CD8-positive, alpha-beta memory T cell (primary cell): ENCODE measurements at regions not wholly inside any gene's neighbourhood (a gene's known extent, or its start where the extent isn't known, plus 50 kb on each side); places are given as distances from the start of the nearest gene placed in this dataset.
"Not testable (repeated sequence)": the region's sequence is repeated elsewhere in the genome, so short reads cannot be mapped to it uniquely, and the experiment has no call there.

Experiments
- CTCF ChIA-PET: fragments of 350-600 bp; sonication (Branson Sonifier 250); formaldehyde crosslinking; loops from one replicate; lab custom pipeline; 2021; ENCODE audit warnings: antibody characterized with exemption; lab: Charles Lee
- POLR2A ChIA-PET: fragments of 350-600 bp; sonication (Branson Sonifier 250); formaldehyde crosslinking; loops from one replicate; lab custom pipeline; 2021; ENCODE audit warnings: antibody characterized with exemption; lab: Charles Lee
- DNase-seq, 5 donors: peaks; one replicate each; pipeline versions ENCODE4 v3.0.0 to v3.0.0-alpha.2; 2020 to 2022; ENCODE audit warnings: mixed read lengths in 1 of 5
- H3K27ac ChIP-seq: one replicate; pipeline ENCODE4 v1.7.0; 2013; ENCODE audit warnings: low read depth, mild to moderate bottlenecking, low read length, moderate library complexity
- H3K27me3 ChIP-seq: 2 replicates; pipeline ENCODE4 v1.7.0; 2013; ENCODE audit warnings: low read length, mild to moderate bottlenecking; ENCODE audit not compliant: insufficient read depth, poor library complexity, severe bottlenecking
- H3K36me3 ChIP-seq: 2 replicates; pipeline ENCODE4 v1.7.0; 2013; ENCODE audit warnings: mild to moderate bottlenecking, low read length, moderate library complexity; ENCODE audit not compliant: insufficient read depth
- H3K4me1 ChIP-seq: 2 replicates; pipeline ENCODE4 v1.7.0; 2013; ENCODE audit warnings: mild to moderate bottlenecking, low read length, moderate library complexity; ENCODE audit not compliant: insufficient read depth
- H3K4me3 ChIP-seq: 2 replicates; pipeline ENCODE4 v1.7.0; 2013; ENCODE audit warnings: mild to moderate bottlenecking, low read length
- H3K9me3 ChIP-seq: 2 replicates; pipeline ENCODE4 v1.7.0; 2013; ENCODE audit warnings: mild to moderate bottlenecking, low read length
- H3K27ac Mint-ChIP-seq, 8 donors: one replicate each; pipeline ENCODE4 v1.8.0; 2020 to 2021; ENCODE audit warnings: mixed read lengths in 8 of 8, mild to moderate bottlenecking in 6 of 8, inconsistent platforms in 3 of 8, moderate library complexity in 3 of 8
- H3K27me3 Mint-ChIP-seq, 2 donors: one replicate each; pipeline ENCODE4 v1.8.0; 2020 to 2021; ENCODE audit warnings: mixed read lengths in 2 of 2, mild to moderate bottlenecking in 1 of 2, moderate library complexity in 1 of 2
- H3K36me3 Mint-ChIP-seq, 3 donors: one replicate each; pipeline ENCODE4 v1.8.0; 2020 to 2021; ENCODE audit warnings: mixed read lengths in 3 of 3, inconsistent platforms in 1 of 3, mild to moderate bottlenecking in 1 of 3
- H3K4me1 Mint-ChIP-seq, 3 donors: one replicate each; pipeline ENCODE4 v1.8.0; 2020 to 2021; ENCODE audit warnings: mixed read lengths in 3 of 3, inconsistent platforms in 1 of 3, mild to moderate bottlenecking in 1 of 3
- H3K4me3 Mint-ChIP-seq, 7 donors: one replicate each; pipeline ENCODE4 v1.8.0; 2020 to 2021; ENCODE audit warnings: mixed read lengths in 7 of 7, mild to moderate bottlenecking in 6 of 7, moderate library complexity in 4 of 7, inconsistent platforms in 2 of 7
- H3K9me3 Mint-ChIP-seq, 5 donors: one replicate each; pipeline ENCODE4 v1.8.0; 2020 to 2022; ENCODE audit warnings: mixed read lengths in 5 of 5, mild to moderate bottlenecking in 3 of 5, moderate library complexity in 2 of 5, inconsistent platforms in 1 of 5

- Histone ChIP-seq H3K4me3 (no peak overlapping the region), H3K9me3 (no peaks in the 10 kb centered on the region), H3K27ac (no peak overlapping the region), H3K27me3 (no peaks in the 10 kb centered on the region), H3K36me3 (no peaks in the 10 kb centered on the region), H3K4me1 (no peaks in the 10 kb centered on the region)
- POLR2A ChIA-PET: no interaction called here
- H3K27ac Mint-ChIP-seq: no peak overlapping the region
- H3K4me1 Mint-ChIP-seq: no peaks in the 10 kb centered on the region
- H3K27me3 Mint-ChIP-seq: peaks cover 0 to 12% of the 10 kb centered on the region in 2 donors
- CTCF ChIA-PET: no interaction called here
- no peak overlapping the region for H3K4me3 Mint-ChIP-seq
- no peak for DNase-seq
- H3K36me3 Mint-ChIP-seq: no peaks in the 10 kb centered on the region
- H3K9me3 Mint-ChIP-seq: no peaks in the 10 kb centered on the region
Observed at GRCh38 chr13:44668688-44669087, 92.6 kb upstream of the TSC22D1 start.

GRCh38 chr13:44667943-44668342, 91.8 kb upstream of the TSC22D1 start:
- POLR2A ChIA-PET: no interaction called here
- Histone ChIP-seq H3K4me3 (no peak overlapping the region), H3K27ac (no peak overlapping the region), H3K27me3 (no peaks in the 10 kb centered on the region), H3K9me3 (no peaks in the 10 kb centered on the region), H3K36me3 (no peaks in the 10 kb centered on the region), H3K4me1 (no peaks in the 10 kb centered on the region)
- no peak overlapping the region for H3K4me3 Mint-ChIP-seq
- DNase-seq: no peak
- no peaks in the 10 kb centered on the region for H3K9me3 Mint-ChIP-seq
- CTCF ChIA-PET: no interaction called here
- H3K36me3 Mint-ChIP-seq: no peaks in the 10 kb centered on the region
- peaks cover 0 to 11% of the 10 kb centered on the region in 2 donors for H3K27me3 Mint-ChIP-seq
- H3K27ac Mint-ChIP-seq: no peak overlapping the region
- no peaks in the 10 kb centered on the region for H3K4me1 Mint-ChIP-seq

GRCh38 chr13:44666538-44666937, 90.4 kb upstream of the TSC22D1 start:
- H3K36me3 ChIP-seq, H3K27ac ChIP-seq, DNase-seq, H3K4me1 ChIP-seq, CTCF ChIA-PET, H3K27ac Mint-ChIP-seq, H3K27me3 Mint-ChIP-seq, H3K36me3 Mint-ChIP-seq, H3K4me3 Mint-ChIP-seq, H3K4me3 ChIP-seq, H3K27me3 ChIP-seq, H3K9me3 Mint-ChIP-seq, H3K9me3 ChIP-seq, H3K4me1 Mint-ChIP-seq, POLR2A ChIA-PET: not testable (repeated sequence)

- no peaks in the 10 kb centered on the region for H3K4me1 ChIP-seq
- no peak overlapping the region for H3K4me3 ChIP-seq
- no peaks in the 10 kb centered on the region for H3K9me3 ChIP-seq
- Mint-ChIP-seq H3K4me3 (no peak overlapping the region), H3K9me3 (peaks cover 0 to 2% (median 0%) of the 10 kb centered on the region in 5 donors), H3K4me1 (no peaks in the 10 kb centered on the region), H3K36me3 (no peaks in the 10 kb centered on the region), H3K27ac (peak overlapping the region in 1 of 8 donors; percentile 16), H3K27me3 (peaks cover 3 to 24% of the 10 kb centered on the region in 2 donors)
- H3K36me3 ChIP-seq: no peaks in the 10 kb centered on the region
- no peak for DNase-seq
- ChIA-PET POLR2A (no interaction called here), CTCF (no interaction called here)
- H3K27me3 ChIP-seq: no peaks in the 10 kb centered on the region
- no peak overlapping the region for H3K27ac ChIP-seq
Observed at GRCh38 chr13:44664308-44664707, 88.2 kb upstream of the TSC22D1 start.

GRCh38 chr13:44662515-44662914, 86.4 kb upstream of the TSC22D1 start:
- Histone ChIP-seq H3K27ac (no peak overlapping the region), H3K27me3 (no peaks in the 10 kb centered on the region), H3K36me3 (no peaks in the 10 kb centered on the region), H3K4me1 (no peaks in the 10 kb centered on the region), H3K4me3 (no peak overlapping the region), H3K9me3 (no peaks in the 10 kb centered on the region)
- Mint-ChIP-seq H3K4me1 (no peaks in the 10 kb centered on the region), H3K27me3 (peaks cover 4 to 24% of the 10 kb centered on the region in 2 donors), H3K9me3 (peaks cover 0 to 2% (median 0%) of the 10 kb centered on the region in 5 donors), H3K36me3 (no peaks in the 10 kb centered on the region), H3K4me3 (no peak overlapping the region), H3K27ac (no peak overlapping the region)
- ChIA-PET POLR2A (no interaction called here), CTCF (no interaction called here)
- DNase-seq: no peak

- Mint-ChIP-seq H3K9me3 (peaks cover 0 to 2% (median 0%) of the 10 kb centered on the region in 5 donors), H3K4me1 (no peaks in the 10 kb centered on the region), H3K36me3 (no peaks in the 10 kb centered on the region), H3K27ac (peak overlapping the region in 1 of 8 donors; percentile 1), H3K4me3 (no peak overlapping the region), H3K27me3 (peaks cover 5 to 24% of the 10 kb centered on the region in 2 donors)
- ChIA-PET POLR2A (no interaction called here), CTCF (no interaction called here)
- H3K27me3 ChIP-seq: no peaks in the 10 kb centered on the region
- no peak overlapping the region for H3K27ac ChIP-seq
- H3K4me3 ChIP-seq: no peak overlapping the region
- DNase-seq: no peak
- no peaks in the 10 kb centered on the region for H3K4me1 ChIP-seq
- no peaks in the 10 kb centered on the region for H3K36me3 ChIP-seq
- H3K9me3 ChIP-seq: no peaks in the 10 kb centered on the region
Observed at GRCh38 chr13:44661936-44662335, 85.8 kb upstream of the TSC22D1 start.

- ChIA-PET POLR2A (no interaction called here), CTCF (no interaction called here)
- Histone ChIP-seq H3K4me3 (no peak overlapping the region), H3K4me1 (no peaks in the 10 kb centered on the region), H3K36me3 (no peaks in the 10 kb centered on the region), H3K27me3 (no peaks in the 10 kb centered on the region), H3K27ac (no peak overlapping the region), H3K9me3 (no peaks in the 10 kb centered on the region)
- DNase-seq: no peak
- Mint-ChIP-seq H3K4me1 (no peaks in the 10 kb centered on the region), H3K27me3 (peaks cover 5 to 24% of the 10 kb centered on the region in 2 donors), H3K36me3 (no peaks in the 10 kb centered on the region), H3K9me3 (peaks cover 0 to 2% (median 0%) of the 10 kb centered on the region in 5 donors), H3K4me3 (no peak overlapping the region), H3K27ac (no peak overlapping the region)
Observed at GRCh38 chr13:44660050-44660449, 83.9 kb upstream of the TSC22D1 start.

- Mint-ChIP-seq H3K27me3 (peaks cover 10 to 24% of the 10 kb centered on the region in 2 donors), H3K36me3 (no peaks in the 10 kb centered on the region)
- no peaks in the 10 kb centered on the region for H3K27me3 ChIP-seq
Observed at GRCh38 chr13:44652962-44653660, 77.0 kb upstream of the TSC22D1 start.

More at GRCh38 chr13:44652962-44653660, 77.0 kb upstream of the TSC22D1 start:
- Histone ChIP-seq H3K36me3 (no peaks in the 10 kb centered on the region), H3K27ac (no peak overlapping the region), H3K4me1 (no peaks in the 10 kb centered on the region), H3K4me3 (no peak overlapping the region), H3K9me3 (no peaks in the 10 kb centered on the region)
- ChIA-PET POLR2A (no interaction called here), CTCF (no interaction called here)
- Mint-ChIP-seq H3K9me3 (no peaks in the 10 kb centered on the region), H3K4me3 (no peak overlapping the region), H3K4me1 (no peaks in the 10 kb centered on the region), H3K27ac (no peak overlapping the region)
- no peak for DNase-seq
